NOMO-1 treated with DMSO at 0.1 percent for 48 hours (cell line): ENCODE measurements at regions not wholly inside any gene's neighbourhood (a gene's known extent, or its start where the extent isn't known, plus 50 kb on each side); places are given as distances from the start of the nearest gene placed in this dataset.
A peak's percentile ranks its signal among the peaks of the same experiment; 100 is the strongest.

ENCODE experiments used
- DNase-seq: peaks from one replicate; lab custom pipeline; 2025; ENCODE audit not compliant: unreplicated experiment; lab: John Stamatoyannopoulos, UW

DNA sequence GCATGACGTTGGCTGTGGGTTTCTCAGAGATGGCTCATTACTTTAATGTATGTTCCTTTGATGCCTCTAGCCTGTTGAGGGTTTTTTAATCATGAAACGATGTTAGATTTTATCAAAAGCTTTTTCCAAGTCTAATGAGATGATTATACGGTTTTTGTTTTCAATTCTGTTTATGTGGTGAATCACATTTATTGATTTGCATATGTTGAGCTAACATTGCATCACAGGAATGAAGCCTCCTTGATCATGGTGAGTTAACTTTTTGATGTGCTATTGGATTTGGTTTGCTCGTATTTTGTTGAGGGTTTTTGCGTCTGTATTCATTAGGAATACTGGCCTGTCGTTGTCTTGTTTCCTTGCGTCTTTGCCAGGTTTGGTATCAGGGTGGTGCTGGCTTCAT, 52.3 kb upstream of the PTPN12 start:
- no peak for DNase-seq

DNA sequence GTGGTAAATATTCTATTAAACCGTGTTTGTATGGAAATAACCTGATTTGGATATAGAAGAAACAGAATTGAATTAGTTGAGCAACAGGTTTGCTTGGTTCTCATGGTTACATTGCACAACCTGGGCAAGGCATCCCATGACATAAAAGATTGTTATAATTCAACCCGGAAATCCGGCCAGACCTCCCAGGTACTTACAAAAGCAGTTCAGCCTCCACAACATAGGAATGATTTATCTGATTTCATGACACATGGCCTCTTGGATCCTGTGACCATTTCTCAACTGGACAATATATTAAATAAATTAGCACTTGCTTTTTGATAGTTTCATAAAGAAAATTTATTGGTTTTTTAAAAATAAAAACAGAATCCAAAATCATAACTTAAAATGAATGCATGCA, 55.1 kb upstream of the PTPN12 start:
- peak; percentile 89 for DNase-seq

DNA sequence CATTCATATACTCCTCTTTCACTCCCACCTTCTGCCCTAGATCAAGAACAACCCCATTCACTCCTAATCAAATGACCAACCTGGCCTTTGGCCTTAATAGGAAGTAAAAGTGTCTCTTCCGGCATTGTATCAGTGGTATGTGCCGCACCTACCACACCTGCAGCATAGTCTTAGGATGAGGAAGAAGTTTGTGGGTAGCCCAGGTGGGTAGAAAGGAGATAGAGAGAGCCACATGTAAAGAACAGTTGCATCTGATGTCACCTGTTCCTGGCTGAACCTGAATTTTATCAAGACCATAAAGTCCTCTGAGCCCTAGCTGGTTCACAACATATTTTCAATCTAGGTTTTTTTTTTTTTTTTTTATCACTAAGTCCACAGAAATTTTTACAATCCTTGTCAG, 55.5 kb upstream of the PTPN12 start:
- no peak for DNase-seq

DNA sequence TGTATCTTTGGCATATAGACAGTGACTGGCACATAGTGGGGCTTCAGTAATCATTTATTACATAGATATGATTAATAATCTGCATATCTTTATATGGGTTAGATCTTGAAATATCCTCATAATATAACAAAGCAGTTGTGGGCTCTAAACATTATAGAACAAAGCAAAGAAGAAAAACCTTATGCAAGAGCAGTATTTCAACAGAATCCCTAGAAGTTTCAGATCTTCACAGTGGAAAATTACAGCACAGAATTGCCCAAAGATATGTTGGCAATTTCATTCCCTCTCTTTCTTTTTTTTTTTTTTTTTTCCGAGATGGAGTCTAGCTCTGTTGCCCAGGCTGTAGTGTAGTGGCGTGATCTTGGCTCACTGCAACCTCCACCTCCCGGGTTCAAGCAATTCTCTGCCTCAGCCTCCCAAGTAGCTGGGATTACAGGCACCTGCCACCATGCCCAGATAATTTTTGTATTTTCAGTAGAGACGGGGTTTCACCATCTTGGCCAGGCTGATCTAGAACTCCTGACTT, 56.9 kb upstream of the PTPN12 start:
- peak; percentile 92 for DNase-seq

DNA sequence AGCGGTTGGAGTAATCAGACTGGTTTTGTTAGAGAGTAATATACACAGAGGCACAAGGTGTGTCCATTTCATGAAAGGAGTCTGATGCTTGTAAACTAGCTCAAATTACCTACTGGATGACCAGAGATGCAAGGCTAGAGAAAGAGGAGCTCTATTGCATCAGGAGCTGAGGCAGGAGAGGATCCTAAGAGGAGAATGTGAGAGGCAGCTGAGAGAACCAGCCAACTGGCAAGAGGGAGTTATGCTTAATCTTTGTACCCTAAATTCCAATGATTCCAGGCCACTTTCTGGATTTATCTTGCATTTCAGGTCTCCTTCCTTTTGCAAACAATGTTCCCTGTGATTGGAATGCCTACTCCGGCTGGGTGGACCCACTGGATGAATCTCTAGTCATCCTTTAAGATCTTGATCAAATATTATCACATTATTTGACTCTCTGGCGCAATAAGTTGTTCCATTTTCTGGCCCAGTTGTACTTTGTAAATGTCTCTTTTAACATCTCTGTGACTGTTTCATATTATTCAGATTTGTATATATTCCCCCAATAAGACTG, 57.5 kb upstream of the PTPN12 start:
- no peak for DNase-seq

DNA sequence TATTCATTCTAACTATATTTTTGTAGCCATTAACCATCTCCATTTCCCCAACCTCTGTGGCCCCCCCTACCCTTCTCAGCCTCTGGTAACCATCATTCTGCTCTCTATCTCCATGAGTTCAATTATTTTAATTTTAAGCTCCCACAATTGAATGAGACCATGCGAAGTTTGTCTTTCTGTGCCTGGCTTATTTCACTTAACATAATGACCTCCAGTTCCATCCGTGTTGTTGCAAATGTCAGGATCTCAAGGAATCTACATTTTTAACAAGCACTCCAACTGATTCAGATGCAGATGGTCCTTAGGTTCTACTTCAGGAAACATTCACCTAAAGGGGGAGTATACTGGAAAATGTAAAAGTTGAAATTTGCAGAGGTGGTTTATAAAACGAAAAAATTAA, 60.2 kb upstream of the PTPN12 start:
- no peak for DNase-seq

DNA sequence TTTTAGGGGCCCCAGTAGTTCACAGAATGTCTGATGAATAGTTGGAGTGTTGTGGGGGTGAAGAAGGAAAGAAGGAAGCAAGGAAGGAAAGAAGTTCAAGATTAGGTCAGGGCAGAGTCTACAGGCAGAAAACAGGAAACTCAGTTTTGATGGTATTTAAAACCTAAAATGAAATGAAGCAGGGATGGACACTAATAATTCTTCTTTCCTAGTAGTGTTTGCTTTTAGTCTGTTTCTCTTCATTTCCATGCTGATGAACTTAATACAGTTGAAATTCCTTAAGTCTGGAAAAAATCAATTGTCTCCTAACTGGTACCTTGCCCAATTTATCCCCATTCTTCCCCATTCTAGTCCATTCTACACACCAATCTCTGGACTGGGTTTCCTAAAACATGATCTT, 59.0 kb upstream of the GSAP start:
- peak; percentile 42 for DNase-seq

DNA sequence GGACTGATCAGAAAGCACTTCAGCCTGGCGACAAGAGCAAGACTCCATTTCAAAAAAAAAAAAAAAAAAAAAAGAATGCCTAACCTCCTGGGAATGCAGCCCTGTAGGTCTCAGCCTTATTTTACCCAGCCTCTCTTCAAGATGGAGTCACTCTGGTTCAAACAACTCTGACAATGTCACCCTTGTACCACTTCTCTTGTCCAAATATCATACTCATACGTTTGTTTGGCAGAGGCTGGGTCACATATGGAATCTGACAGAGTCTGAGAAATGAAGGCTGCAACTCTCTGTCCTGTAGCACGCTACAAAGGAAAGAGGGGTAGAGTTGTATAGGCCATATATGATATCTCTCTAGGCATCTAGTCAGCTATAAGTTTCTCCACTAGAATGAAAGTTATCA, 58.6 kb upstream of the GSAP start:
- no peak for DNase-seq

DNA sequence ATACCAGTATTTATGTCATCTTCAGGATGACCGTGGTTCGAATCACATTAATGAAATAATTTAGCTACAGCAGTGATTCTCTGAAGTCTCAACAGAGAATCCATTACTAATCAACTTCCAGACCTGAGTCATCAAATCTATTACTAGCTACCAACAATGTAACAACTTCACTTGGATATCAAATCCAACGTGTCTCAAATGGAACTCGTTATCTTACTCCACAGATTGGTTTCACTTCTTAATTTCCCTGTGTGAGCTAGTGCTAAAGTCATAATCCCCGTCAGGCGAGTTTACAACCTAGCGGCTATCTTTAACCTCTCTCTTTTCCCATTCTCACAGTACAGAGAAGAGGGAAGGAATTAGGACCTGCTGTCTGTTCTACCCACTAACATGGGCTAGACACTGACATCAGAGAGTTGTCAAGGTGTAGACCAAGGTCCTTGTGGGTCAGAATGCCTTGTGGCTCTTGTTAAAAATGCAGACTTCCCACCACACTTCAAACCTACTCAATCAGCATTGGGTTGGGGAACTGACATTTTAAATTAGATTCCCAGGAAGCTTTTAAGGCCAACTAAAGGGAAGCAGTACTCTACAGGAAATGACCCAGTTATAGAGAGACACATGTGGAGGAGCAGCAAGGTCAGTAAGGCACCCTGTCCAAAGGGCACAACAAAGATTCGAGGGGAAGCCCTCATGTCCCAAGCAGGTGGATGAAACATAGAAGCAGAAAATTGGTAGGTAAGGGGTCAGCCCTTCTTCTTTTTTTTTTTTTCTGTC, 57.3 kb upstream of the GSAP start:
- DNase-seq = peak; percentile 99

DNA sequence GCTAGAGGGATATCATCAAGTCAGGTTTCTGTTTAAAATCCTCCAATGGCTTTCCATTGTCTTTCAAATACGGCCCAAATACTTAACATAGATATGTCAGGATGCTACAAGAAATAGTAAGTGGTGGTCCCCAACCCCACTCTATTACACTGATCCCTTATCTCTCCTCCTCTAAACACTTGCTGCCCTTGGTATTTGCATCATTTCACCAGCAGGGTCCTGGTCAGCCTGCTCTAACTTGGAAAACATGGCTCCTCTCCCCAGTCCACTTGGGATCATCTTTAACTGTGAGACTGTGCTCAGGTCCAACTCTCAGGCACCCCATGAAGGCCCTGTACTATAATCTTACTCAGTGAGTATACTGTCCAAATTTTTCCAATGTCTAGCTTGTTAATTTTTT, 53.8 kb upstream of the GSAP start:
- DNase-seq = no peak

DNA sequence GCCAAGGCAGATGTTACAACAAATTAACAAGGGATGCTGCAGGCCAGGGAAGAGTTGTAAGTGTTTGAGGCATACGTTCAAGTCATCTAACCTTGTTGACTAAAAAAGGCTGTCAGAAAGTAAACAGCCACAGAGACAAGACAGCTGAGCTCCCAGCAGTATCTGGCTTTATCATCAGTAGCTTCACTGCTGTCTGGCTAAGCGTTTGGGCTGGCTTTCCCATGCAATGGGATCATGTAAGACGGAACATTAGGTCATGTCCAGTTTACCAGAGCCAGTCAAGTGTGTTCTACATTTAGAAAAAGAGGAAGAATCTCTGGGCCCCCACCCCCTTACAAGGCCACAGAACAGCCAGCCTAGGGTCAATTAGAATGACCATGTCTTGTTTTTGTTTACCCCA, 51.3 kb upstream of the GSAP start:
- peak; percentile 63 for DNase-seq

DNA sequence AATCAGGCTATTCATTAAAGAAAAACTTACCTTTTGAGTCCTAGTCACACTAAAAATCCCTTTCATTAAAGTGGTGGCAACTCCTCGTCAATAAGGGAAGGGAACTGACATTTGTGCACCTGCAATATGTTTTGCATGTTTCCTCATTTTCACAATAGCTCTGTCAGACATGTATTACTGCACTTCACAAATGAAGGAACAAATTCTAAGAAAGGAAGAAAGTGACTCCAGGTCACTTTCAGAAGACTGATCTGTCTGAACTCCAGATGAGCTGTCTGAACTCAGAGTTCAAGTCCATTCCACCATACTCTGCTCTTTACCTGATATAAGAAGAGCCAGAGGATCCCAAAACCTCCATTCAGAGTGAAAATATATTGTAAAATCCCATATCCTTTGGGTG, 50.3 kb upstream of the GSAP start:
- DNase-seq = peak; percentile 95
